NCI-H748 (cell line): ENCODE measurements at regions not wholly inside any gene's neighbourhood (a gene's known extent, or its start where the extent isn't known, plus 50 kb on each side); places are given as distances from the start of the nearest gene placed in this dataset.
"Not testable (repeated sequence)": the region's sequence is repeated elsewhere in the genome, so short reads cannot be mapped to it uniquely, and the experiment has no call there.

Source experiments
- DNase-seq: peaks from one replicate; lab custom pipeline; 2025; ENCODE audit not compliant: unreplicated experiment; lab: John Stamatoyannopoulos, UW

DNA sequence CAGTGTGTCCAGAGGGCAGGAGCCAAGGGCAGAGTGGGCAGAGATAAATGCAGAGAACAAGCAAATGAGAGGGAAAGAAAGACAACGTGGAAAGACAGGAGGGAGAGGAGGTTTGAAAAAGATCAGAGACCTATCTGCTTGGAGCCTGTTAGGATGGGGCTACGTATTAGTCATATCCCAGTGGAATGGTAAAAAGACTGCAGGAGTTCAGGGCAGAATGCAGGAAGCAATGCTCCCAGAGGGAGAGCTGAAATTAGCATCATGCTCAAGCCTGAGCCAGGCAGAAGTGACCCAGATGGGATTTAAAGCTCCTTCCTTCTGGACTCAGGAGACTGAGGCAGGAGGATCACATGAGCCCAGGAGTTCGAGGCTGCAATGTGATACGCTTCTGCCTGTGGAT, 261.3 kb upstream of the CHRM3 start:
- no peak for DNase-seq

DNA sequence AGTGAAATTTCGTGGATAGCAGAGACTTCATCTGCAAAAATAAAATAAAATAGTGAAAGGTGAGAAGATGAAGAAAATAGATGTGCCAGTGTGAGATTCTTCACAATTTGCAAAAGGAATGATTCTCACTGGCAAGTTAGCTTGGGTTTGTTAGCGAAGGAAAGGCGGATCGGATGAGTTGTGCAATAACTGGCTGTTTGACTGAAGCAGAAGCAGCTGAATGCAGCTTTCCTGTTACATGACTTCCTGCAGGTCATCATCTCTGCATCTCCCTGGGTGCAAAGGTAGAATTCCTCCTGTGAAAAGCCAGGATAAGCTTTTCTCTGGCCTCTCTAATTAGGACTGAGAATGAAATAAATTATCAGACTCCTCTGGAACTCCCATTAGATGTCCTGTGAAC, 263.1 kb upstream of the CHRM3 start:
- no peak for DNase-seq

- DNase-seq: peak; percentile 83
Measured at GRCh38 chr1:239112101-239112935, 274.1 kb upstream of the CHRM3 start.

GRCh38 chr1:239107676-239108075, 278.7 kb upstream of the CHRM3 start:
- DNase-seq: no peak

DNA sequence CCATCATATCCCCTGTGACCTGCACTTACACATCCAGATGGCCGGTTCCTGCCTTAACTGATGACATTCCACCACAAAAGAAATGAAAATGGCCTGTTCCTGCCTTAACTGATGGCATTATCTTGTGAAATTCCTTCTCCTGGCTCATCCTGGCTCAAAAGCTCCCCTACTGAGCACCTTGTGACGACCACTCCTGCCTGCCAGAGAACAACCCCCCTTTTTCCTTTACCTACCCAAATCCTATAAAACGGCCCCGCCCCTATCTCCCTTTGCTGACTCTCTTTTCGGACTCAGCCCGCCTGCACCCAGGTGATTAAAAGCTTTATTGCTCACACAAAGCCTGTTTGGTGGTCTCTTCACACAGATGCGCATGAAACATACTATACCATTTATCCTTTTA, 279.7 kb upstream of the CHRM3 start:
- DNase-seq: not testable (repeated sequence)

DNA sequence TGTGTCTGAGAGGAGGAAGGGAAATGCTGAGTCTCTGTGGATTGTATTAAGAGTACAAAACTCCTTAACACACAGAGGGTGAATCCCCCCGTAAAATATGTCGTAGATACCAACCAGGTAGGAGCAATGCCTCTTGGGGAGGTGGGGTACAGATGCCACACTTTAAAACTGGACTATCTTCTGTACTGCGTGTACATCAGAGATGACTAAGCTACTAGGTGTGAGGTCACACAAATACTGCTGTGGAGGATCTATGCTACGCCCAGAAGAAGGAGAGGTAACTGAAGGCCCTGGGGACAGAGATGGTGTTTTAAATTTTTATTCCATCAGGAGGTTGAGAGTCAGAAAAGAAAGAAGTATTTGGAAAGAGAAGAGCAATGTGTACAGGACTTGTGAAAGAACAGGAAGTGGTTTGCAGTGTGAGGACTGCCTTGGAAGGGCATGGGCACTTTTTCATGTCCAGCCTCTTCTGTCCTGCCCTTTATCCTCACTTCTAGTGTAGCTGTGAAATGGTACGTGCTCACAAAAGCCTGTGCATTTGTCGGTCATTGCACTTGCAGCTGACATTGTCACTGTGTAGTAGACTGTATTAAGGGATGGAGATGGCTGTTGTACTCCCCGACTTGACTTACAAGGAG, 287.8 kb upstream of the CHRM3 start:
- no peak for DNase-seq

DNA sequence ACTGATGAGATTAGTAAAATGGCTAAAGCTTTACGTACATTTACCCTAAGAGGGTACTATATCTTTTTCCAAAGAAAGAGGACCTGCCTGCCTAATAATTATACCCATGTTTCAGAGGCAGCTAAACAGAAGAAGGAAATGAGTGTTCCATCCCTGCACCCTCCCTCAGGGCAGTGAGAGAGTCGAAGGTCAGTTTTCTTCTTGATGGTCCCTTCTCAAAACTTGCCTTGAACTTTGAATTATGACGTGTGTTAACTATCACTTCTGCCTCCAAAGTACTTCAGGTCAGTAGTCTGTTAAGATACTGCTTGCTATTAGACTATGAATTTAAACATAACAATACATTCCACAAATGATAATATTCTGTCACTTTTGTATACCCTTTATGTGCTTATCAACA, 294.8 kb upstream of the CHRM3 start:
- DNase-seq: no peak

DNA sequence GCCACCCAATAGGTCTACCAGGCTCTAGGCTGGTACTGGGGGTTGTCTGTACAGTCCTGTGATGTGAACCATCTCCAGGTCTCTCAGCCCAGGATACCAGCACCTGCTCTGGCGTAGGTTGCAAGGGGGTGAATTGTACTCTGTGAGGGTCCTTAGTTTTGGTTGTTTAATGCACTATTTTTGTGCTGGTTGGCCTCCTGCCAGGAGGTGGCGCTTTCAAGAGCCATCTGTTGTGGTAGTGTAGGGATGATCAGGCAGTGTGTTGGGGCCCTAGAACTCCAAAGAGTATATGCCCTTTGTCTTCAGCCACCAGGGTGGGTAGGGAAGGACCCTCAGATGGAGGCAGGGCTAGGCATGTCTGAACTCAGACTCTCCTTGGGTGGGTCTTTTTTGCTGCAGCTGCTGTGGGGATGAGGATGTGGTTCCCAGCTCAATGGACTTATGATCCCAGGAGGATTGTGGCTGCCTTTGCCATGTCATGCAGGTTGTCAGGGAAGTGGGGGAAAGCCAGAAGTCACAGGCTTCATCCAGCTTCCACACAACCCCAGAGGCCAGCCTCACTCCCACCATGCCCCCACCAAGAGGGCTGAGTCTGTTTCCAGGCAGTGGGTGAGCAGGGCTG, 301.8 kb upstream of the CHRM3 start:
- no peak for DNase-seq

DNA sequence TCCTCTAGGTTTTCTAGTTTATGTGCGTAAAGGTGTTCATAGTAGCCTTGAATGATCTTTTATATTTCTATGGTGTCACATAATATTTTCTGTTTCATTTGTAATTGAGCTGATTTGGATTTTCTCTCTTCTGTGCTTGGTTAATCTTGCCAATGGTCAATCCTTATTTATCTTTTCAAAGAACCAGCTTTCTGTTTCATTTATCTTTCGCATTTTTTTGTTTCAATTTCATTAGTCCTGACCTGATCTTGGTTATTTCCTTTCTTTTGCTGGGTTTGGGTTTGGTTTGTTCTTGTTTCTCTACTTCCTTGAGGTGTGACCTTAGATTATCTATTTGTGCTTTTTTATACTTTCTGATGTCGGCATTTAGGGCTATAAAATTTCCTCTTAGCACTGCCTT, 304.4 kb upstream of the CHRM3 start:
- DNase-seq: not testable (repeated sequence)

DNA sequence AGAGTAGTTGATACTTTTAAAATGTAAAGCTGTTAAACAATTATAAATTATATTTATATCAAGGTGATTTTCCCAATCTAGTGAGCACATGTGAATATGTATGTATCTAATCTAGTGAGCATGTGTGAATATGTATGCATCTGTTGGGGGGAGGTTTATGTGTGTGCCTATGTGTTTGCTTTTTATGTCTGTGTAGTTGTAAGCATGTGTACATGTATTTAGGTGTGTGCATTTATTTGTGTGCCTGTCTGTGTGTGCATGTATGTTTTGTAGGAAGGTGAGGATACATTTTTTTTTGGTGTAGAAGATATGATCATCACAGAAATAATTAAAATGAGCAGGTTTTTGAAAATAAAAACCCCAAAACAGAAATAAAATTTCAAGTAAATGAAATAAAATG, 318.9 kb upstream of the CHRM3 start:
- DNase-seq: no peak

DNA sequence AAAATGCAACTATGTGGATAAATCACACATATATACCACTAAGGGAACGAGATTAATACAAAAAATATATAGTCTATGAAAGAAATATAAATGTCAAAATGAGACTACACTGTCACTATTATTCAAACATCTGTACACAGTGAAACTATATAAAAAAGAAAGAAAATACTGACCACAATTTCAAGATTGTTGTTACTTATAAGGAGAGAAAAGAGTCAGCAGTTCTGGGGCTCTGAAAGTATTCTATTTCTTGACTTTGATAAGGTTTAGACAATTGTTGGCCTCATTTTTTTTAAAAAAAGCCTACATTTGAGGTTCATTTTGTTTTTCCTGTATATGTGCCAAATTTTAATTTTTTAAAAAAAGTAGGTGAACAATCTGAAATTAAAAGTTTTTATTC, 319.3 kb upstream of the CHRM3 start:
- no peak for DNase-seq

GRCh38 chr1:239061770-239062169, 324.6 kb upstream of the CHRM3 start:
- no peak for DNase-seq

DNA sequence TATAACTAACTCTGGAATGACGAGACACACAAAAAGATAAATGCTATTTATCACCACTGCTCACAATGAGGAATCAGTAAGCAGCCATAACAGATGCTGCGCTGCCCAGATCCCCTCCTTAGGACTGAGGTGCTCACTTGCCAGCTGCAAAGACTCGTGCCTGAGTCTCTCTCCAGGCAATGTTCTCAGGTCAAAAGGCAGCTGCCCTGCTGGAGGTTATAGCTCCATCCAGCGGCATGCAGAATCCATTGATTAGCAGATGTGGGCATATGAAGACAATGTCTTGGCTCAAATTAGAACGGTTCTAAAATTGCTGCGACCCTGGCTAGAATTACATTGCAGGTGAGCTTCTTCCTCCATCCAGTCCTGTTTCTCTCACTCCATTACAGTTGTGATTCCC, 328.2 kb upstream of the CHRM3 start:
- DNase-seq: no peak

- no peak for DNase-seq
Measured at GRCh38 chr1:239056940-239057339, 329.4 kb upstream of the CHRM3 start.

GRCh38 chr1:239053279-239053678, 333.1 kb upstream of the CHRM3 start:
- peak; percentile 27 for DNase-seq

DNA sequence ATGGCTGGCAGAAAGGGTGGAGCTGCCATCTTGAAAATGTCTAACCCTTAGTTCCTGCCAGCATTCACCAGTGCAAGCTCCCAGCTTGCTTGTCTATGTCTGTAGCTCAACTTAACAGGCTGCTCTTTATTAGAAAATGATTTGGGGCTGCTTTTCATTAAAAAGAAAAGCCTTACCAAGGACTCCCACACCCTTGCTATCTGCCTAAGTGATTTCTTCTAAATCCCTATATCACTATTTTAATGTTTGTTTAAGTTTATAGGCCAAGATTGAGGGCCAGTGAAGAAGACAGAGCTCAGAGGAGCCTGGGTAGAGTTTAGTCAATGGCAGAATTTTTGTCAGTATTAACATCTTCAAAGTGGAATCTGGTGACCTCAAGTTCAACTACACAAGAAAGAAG, 336.8 kb upstream of the CHRM3 start:
- no peak for DNase-seq

DNA sequence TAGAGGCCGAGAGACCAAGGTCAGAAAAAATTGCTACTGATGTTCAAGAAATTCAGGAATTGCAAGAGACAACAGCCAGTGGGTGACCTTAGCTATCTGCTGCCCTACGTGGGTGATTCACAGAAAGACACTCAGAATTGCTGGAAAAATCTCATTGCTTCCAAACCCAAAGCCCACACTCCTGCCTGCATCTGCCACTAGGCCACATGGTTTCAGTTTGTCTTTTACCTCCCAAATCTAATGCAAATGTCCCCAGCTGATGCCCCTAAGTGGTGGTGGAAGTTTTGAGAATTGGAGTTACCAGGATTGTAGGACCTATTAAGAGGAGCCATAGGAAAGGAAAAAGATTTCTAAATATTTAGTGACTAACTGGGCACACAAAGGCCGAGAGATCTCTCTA, 341.5 kb upstream of the CHRM3 start:
- DNase-seq: no peak

DNA sequence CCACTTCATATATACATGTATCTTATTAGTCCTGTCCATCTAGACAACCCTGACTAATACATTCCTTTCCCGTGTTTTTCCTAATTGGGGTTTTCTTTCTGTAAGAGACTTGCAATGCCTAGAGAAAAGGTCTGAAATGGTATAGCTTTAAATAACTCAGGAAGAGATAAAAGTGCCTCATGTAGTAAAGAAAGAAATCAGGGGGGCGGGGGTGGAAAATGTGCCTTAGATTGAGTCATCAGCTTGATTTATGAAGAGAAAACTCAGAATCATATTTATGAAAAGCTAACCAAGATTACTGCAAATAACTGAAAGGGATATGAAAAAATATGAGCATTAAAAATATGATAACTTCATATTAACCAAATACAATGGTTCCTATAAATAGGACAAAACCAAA, 345.8 kb upstream of the CHRM3 start:
- no peak for DNase-seq

DNA sequence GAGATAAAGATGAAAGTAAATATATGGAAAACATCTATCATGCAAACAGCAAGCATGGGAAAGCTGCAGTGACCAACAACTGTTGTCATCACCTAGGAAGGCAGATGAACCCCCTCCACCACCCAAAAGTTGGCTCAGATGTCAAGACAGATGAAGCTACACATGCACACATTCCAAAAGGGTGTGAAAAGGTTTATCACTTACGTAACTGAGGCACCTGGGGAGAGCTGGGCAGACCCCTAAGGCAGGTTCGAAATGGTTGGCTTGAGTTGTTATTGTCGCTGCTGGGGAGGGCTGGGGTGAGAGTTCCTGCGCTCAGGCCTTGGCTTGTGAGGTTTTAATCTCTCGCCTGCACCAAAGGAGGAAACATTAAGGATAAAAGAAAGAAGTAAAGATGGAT, 355.1 kb upstream of the CHRM3 start:
- no peak for DNase-seq

GRCh38 chr1:239025997-239026694, 360.2 kb upstream of the CHRM3 start:
- no peak for DNase-seq

DNA sequence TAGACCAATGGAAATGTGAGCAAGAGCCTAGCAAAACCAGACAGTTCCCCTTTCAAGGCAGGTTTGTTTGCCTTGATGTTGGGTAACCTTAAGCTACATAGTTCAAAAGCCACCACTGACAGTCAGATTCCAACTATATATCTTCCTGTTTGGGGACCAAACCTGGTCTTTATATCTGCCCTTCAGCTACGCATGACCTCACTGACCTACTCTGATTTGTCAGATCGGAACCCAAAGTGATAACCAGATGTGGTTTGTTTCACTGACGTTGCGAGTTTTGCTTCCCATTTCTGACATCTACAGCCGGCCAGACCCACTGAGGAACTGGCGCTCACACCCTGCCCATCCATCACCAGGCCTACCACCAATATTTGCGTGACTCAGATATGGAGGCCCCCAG, 361.1 kb upstream of the CHRM3 start:
- DNase-seq: no peak
